GM19452 (cell line): ENCODE measurements at regions not wholly inside any gene's neighbourhood (a gene's known extent, or its start where the extent isn't known, plus 50 kb on each side); places are given as distances from the start of the nearest gene placed in this dataset.
"Not testable (repeated sequence)": the region's sequence is repeated elsewhere in the genome, so short reads cannot be mapped to it uniquely, and the experiment has no call there.

Source experiments
- ATAC-seq: cut with Tn5 transposase; IDR thresholded peaks from one replicate; pipeline ENCODE4 v1.9.1; 2021; ENCODE audit not compliant: unreplicated experiment

DNA sequence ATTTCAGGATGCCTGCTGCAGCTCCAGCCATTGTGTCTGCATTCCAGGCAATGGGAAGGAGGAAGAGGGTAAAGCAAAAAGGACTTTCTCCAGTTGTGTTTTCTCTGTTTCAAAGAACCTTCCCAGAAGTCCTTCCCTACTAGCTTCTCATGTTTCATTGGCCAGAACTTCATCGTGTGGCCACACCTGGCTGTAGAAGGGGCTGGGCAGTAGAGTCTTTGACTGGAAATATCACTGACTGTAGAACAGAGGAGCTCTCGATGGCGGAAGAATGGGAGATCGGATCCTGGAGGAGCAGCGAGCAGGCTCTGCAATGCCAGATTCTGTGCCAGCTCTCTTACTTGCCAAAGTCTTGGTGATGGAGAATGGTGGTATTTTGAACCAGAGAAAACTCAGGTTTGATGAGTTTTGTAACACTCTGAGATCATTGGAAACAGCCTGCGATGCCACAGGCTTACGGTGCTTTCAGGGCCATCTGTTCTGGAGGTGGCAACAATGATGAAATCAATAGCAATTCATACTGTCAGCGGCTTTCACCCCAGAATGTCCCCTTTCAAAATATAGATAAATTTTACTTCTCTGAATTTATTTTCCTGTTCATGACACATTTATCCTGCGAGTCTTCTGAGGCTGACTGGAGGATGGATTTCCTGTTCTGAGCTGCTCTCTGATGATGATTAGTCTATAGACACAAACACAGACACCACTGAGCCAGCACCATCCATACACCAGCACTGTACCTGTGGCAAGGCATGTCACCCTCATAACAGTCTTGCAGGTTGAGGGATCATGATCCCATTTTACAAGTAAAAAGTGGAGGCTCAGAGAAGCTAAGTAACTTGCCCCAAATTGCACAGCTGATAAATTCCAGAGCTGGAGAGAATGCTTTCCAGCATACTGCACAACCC, 204.2 kb downstream of the EMX2 start:
- no peak for ATAC-seq

DNA sequence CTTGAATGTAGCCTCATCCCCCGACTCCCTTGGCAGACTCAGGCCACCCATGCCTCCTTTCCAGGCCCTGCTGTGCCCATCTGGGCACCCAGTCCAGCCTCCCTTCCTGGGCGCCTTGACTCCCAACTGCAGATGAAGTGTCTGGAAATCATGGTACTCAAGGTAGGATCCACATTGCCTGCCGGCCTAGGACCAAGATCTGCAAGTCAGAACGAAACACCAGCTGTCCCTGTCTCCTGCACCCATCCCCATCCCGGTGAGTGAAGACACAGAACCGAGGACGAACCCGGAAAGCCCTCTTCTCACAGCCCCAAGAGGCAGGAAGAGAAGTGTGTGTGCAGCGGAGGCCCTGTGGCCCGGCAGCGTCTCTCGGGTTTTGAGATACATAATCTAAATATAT, 205.1 kb downstream of the EMX2 start:
- ATAC-seq: no peak

DNA sequence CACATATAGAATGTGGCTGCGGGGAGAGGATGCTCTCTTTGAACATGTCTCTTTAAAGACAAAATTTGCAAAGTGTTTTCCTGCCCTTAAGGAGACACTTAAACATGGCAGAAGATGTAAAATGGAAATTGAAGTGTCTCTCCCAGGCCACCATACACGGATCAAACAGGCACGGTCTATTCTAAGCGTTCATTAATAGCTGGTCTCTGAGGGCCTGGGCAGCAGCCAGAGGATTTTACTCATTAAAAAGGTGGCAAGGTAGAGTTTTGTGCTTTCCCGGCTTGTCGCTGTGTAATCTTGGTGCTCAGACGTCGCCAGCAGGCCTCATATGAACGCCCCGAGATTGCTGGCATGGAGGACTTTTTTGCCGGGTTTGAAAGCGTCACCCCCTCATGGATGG, 205.5 kb downstream of the EMX2 start:
- ATAC-seq: no peak

DNA sequence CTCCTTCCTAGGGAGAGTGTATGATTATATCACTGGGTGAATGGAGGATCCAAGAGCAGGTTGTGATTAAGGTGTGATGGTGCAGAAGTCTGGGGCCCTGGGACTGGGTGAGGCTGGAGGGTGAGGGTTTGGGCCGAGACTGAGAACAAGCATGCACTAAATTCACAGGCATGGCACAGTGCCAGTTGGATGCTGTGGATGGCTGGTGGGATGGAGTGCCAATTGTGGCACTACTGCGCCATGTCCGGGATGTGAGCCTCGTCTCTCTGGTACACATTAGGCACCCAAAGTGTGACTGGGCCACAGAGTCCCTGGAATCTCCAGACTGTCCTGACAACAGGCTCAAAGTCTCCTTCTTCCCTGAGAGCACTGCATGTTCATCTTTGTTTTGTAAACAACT, 208.1 kb downstream of the EMX2 start:
- ATAC-seq: no peak

DNA sequence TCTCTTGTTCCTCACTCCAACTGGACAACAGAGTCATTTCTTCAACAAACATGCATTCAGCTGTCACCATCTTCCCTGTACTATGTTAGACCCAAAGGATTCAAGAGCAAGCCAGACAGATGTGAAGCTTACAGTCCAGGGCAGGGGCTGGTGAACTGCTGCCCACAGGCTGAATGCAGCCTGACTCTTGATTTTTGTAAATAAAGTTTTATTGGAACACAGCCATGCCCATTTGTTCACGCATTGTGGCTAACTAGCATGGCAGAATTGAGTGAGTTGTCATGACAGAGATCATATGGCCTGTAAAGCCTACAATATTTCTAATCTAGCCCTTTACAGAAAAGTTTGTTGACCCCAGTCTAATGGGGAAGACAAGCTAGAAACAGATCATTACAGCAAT, 208.7 kb downstream of the EMX2 start:
- ATAC-seq: no peak

DNA sequence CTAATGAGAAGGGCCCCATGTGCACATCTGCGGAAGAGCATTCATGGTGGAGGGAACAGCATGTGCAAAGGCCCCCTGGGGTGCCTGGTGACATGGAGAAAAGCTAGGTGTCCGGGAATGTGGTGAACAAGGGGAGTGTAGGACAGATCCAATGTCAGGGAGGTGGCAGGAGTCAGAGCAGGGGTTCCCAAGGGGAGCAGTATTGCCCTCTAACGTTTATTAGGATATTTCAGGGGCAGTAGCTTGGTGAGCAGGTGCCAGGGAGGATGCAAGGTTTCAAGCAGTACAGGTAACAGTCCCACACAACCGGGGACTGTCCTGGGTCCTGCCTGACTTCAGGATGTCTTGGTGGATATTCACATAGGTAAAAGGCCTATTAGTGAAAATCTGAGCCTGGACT, 209.6 kb downstream of the EMX2 start:
- no peak for ATAC-seq

DNA sequence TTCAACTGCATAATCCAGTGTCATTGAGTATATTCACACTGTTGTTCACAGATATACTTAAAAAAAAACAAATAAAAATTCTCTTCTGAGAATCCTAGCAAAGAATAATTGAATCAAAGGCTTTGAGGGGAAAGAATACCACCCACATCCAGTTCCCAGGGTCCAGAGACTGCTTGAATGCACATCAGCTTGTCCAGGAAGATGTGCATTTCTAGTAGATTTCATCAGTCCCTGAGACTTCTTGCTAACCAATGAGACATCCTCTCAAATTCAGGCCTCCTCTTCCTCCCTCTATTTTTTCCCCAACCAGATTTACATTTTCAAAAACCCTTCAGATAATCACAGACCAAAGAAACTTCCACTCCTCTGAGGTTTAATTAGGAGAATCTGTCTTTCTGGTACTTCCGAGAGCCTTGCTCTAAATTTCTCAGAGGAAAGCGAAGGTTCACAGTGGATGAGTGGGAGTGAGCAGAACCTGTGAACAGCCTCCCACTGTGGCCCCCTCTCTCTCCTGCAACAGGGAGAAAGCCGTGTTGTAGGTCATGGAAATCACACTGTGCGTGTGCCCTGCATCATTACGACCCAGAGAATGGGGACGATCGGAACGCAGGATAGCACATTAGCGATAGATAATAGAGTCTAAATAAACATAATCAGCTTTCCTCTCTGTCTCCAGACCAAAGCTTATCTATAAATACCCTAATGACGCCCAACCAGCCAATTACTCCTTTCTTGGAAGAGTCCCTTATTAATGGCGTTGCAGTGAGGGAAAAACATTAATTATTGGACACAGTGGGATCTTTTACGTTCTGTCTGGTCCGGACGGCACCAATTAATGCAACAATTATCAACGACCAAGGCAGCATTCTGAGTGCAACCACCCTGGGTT, 212.5 kb downstream of the EMX2 start:
- ATAC-seq: no peak

DNA sequence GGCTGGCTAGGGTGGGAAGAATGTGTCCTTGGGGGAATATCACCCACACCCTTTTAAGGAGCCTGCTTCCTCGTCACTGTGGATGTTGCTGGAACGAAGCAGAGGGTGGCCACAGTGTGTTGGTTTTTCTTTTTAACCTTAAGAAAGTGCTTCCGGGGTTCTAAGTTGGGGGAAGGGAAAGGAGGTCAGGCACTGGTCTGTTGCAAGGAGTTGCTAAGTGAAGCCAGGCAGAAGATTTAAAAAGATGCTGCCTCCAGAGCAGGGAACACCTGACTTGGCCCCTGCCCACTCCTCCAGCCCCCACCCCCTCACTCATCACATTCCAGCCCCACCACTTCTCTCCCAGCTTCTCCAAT, 213.1 kb downstream of the EMX2 start:
- ATAC-seq: no peak

DNA sequence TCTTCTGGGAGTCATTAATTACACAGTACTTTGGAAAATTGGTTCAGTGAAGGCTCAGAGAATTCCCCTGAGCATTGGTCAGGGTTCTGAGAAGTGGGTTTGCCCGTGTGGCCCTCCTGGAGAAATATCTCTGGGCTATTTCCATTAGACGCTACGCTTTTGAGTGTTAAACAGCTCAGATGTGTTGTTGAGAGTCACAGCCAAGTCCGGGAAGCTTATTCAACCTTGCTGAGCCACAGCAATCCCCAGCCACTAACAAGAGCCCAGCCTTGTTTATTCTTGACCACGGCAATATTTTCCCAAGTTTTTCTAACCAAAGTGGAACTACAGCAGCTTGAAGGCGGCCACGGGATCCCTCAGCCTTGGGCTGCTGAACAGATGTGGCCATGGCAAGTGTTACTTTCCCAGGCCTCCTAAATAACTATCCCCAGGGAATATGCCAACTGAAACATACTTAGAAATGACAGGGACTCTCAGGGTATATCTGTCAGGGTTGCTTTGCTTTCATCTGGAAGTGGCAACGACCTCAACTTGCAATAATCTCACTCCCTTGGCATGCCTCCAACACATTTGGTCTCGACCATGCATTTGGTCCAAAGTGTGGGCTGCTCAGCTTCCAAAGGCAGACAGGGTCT, 214.7 kb downstream of the EMX2 start:
- no peak for ATAC-seq

DNA sequence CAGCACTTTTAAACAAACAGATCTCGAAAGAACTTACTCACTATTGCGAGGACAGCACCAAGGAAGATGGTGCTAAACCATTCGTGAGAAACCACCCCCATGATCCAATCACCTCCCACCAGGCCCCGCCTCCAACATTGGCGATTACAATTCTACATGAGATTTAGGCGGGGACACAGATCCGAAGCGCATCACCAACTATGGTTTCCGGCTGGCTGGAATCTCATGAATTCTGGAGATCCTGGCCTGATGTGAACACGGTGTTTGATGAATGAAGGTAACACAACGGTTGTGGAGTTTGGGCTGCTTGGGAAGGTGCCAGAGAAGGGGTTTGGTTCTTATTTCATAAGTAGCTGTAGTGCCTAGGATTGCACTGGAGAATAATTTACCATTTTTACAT, 216.7 kb downstream of the EMX2 start:
- ATAC-seq: no peak

DNA sequence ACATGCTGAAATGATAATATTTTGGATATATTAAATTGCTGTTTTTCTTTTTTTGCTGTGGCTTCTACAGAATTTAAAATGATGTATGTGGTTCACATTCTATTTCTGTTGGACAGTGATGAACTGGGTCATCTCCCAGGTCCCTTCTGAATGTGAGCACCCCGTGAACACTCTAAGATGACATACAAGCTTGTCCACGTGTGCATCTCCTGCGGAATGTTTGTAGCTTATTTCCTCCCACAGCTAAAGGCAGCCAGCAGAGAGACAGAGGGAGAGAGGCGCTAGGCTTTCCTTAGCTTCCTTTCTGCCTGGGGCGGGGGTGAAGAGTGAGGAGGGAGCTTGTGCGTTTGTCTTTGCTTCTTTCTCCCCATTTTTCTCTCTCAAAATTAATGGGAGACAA, 219.1 kb downstream of the EMX2 start:
- ATAC-seq: no peak

DNA sequence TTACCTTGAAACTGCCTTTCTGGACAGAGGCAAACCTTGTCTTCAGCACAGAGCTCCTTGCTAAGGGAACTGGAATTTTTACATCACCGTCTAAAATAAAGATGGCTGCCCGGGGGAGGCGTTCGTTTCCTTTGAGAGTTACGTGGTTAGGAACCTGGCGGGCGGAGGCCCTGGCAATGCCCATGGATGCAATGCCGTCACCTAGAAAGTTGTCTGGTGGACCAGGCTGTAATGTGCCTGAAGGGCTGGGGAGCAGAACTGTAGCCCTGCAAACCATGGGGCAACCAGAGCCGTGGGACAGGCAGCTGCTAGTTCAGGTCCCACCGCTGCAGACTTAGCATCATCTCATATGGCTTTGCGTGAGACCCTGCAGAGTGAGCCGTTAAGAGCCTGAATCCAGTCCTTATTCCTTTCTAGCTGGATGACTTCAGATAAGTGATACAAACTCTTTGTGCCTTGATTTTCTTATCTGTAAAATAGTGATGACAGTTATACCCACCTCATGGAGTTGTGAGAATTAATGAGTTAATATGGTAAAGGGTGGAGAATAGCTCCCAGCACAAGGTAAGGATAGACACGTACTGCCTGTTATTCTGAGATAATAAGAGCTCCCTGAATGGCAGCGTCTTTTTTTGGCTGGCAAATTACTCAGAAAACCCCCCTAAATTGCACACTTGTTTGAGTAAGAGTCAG, 219.7 kb downstream of the EMX2 start:
- no peak for ATAC-seq

DNA sequence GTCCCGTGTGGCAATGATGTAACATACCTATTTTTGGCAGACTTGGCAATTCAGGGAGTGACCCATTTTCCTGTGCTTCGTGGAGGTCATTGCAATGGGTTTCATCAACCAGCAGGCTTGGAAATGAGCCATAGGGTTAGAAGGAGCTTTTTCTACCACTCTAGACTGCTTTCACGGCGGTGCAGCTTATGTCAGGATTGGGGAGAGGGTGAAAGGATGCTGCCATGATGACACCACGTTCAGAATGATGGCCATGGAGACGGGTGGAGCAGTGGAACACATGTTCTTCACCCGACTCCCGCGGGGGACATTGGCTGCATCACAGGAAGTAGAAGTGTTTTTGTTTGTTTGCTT, 220.2 kb downstream of the EMX2 start:
- no peak for ATAC-seq

DNA sequence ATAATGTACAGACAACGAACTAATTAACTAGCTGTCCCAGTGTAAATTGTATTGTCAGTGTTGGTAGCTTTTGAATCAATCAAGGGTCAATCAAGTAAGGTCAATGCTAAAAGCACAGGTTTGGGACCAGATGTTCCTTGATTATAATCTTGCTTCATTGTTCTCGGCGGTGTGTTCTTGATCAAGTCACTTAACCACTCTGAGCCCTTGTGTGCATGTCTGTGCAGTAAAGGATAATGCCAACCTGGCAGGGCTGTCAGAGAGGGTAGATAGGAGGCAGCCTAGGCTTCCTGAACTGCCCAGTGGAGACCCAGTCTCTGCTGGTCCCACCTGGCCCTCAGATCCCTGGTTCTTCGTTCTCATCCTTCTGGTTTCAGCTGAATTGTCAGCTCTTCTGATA, 221.0 kb downstream of the EMX2 start:
- no peak for ATAC-seq

DNA sequence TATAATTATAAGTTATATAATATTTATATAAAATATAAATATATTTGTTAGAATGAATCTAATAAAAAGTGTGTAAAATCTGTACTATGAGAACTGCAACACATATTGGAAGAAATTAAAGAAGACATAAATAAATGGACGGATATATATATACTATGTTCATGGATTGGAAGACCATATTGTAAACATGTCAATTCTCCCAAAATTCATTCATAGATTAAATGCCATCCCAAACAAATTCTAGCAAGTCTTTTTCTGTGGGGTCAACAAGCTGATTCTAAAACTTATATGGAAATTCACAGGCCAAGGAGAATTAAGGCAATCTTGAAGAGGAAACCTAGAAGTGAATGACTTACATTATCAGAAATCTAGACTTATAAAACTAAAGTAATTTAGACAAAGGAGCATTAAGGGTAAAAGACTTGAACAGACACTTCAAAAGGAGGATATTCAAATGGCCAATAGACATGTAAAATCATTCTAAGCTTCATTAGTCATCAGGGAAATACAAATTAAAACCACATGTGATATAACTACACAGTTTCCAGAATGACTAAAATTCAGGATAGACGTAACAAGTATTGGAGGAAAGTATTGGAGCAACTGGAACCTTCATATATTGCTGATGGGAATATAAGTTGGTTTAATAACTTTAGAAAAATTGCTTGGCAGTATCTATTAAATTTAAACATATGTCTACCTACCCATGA, 225.9 kb downstream of the EMX2 start:
- no peak for ATAC-seq

DNA sequence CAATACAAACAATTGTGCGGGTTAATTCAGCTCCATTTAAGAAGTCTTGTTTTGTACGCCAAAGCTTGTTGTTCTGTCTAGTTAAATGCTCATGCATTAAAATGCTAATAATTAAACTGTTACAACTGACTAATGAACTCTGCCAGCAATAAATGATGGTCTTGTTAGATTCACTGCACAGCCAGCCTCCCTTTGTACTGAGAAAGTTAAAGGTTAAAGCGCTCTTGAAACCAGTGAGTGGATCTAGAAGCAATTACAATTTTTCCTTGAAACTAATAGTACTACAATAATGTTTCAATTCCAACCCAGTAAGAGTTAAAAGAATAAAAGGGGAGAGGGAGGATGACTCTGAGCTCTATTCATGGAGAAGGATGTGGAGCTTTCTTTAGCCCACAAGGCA, 233.0 kb downstream of the EMX2 start:
- ATAC-seq: no peak

DNA sequence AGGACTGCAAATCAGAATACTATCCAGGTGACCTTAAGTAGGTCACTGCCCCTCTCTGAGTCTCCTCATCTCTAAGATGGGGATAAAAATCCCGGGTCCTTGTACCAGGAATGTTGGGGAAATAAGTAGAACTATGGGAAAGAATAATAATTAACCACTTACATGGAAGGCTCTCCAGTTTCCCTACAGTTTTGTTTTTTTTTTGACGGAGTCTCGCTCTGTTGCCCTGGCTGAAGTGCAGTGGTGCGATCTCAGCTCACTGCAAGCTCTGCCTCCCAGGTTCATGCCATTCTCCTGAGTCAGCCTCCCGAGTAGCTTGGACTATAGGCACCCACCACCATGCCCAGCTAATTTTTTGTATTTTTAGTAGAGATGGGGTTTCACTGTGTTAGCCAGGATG, 234.7 kb downstream of the EMX2 start:
- ATAC-seq: not testable (repeated sequence)

DNA sequence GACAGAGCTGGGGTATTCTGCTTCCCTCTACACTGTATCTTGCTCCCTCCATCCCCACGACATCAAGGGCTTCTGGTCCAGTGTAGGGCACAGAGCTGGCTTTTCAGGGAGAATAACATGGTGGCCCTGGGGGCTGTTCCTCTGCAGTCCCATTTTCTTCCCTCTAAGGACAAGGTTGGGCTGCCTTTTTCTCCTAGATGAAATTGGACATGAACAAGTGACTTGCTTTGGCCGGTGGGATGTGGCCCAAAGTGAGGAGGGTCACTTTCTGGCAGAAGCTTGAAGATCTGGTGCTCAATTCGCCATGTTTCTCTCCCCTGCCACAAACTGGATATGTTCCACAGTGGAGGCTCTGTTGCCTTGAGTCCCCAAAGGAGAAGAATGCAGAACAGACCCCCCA, 235.7 kb downstream of the EMX2 start:
- ATAC-seq: no peak

DNA sequence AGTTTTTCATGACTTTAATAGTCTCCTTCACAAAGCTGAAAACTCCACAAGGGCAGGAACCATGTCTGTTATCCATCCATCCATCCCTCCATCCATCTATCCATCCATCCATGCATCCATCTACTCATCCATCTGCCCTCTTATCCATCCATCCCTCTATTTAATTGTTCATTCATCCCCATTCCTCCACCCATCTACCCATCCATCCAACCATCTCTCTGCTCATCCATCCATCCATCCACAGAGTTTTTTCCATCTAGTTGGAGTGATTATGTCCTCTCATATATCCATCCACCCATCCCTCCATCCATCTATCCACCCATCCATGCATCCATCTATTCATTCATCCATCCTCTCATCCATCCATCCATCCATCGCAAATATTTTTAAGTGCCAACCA, 237.9 kb downstream of the EMX2 start:
- ATAC-seq: no peak

DNA sequence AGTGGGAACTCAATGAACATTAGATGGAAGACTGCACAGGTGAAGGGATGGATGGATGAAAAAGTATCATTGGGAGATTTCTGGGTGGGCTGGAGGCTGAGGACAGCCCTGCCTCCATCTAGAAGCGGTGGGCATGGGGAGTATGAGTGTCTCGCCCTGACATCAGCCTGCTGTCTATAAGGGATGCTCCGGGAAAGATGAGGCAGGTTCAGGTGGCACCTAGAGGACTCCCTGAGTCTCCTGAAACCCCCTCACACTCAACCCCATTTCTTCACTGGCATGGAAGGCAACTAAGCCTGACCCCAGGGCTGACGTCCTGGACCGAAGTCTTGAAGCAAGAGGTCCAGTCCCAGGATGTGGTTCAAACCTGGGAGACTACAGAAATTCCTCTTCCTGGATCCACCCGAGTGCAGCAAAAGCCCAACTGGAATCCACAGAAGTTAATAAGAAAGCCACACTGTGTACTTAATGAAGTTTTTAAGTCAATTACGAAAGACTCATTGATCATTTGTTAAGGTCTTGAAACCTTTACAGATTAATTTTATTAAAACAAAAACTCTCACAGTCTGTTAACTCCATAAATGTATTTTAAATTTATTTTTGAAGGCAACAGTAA, 238.8 kb downstream of the EMX2 start:
- no peak for ATAC-seq
